ENCODE measurements at regions not wholly inside any gene's neighbourhood (a gene's known extent, or its start where the extent isn't known, plus 50 kb on each side); places are given as distances from the start of the nearest gene placed in this dataset.

- no peak for ATAC-seq
- H3K27ac Mint-ChIP-seq: no peak overlapping the region
- no peaks in the 10 kb centered on the region for H3K36me3 Mint-ChIP-seq
- DNase-seq (ENCODE audit: low spot score in 2 of 2): no peak
- H3K9me3 Mint-ChIP-seq: peaks cover 0 to 8% of the 10 kb centered on the region in 2 donors
Measured at GRCh38 chr5:87868792-87869191, 399.9 kb downstream of the TMEM161B start.

GRCh38 chr5:87867281-87867680 is 401.4 kb downstream of the TMEM161B start:
- no peak for ATAC-seq
- DNase-seq (ENCODE audit: low spot score in 2 of 2): no peak
- Mint-ChIP-seq H3K9me3 (peaks cover 4 to 16% of the 10 kb centered on the region in 2 donors), H3K27ac (no peak overlapping the region), H3K36me3 (no peaks in the 10 kb centered on the region)

GRCh38 chr5:87853541-87853940 is 415.1 kb downstream of the TMEM161B start:
- DNase-seq (ENCODE audit: low spot score in 2 of 2) (no peak), ATAC-seq (no peak)
- Mint-ChIP-seq H3K27ac (no peak overlapping the region), H3K36me3 (no peaks in the 10 kb centered on the region), H3K9me3 (peaks cover 4 to 5% of the 10 kb centered on the region in 2 donors)

- H3K36me3 Mint-ChIP-seq: no peaks in the 10 kb centered on the region
- DNase-seq (ENCODE audit: low spot score in 2 of 2): no peak
- no peak for ATAC-seq
- no peak overlapping the region for H3K27ac Mint-ChIP-seq
- H3K9me3 Mint-ChIP-seq: peaks cover under 1 to 2% of the 10 kb centered on the region in 2 donors
Measured at GRCh38 chr5:87851603-87852002, 417.0 kb downstream of the TMEM161B start.

GRCh38 chr5:87850843-87851242 is 417.8 kb downstream of the TMEM161B start:
- no peak for ATAC-seq
- no peak overlapping the region for H3K27ac Mint-ChIP-seq
- DNase-seq (ENCODE audit: low spot score in 2 of 2): no peak
- no peaks in the 10 kb centered on the region for H3K9me3 Mint-ChIP-seq
- H3K36me3 Mint-ChIP-seq: no peaks in the 10 kb centered on the region

GRCh38 chr5:87845734-87846133 is 422.9 kb downstream of the TMEM161B start:
- H3K9me3 Mint-ChIP-seq: no peaks in the 10 kb centered on the region
- H3K27ac Mint-ChIP-seq: no peak overlapping the region
- H3K36me3 Mint-ChIP-seq: no peaks in the 10 kb centered on the region
- DNase-seq (ENCODE audit: low spot score in 2 of 2) (no peak), ATAC-seq (no peak)

GRCh38 chr5:87844866-87845265 is 423.8 kb downstream of the TMEM161B start:
- DNase-seq (ENCODE audit: low spot score in 2 of 2): no peak
- Mint-ChIP-seq H3K27ac (no peak overlapping the region), H3K36me3 (peaks cover 0 to 8% of the 10 kb centered on the region in 2 donors), H3K9me3 (peaks cover 4 to 8% of the 10 kb centered on the region in 2 donors)
- ATAC-seq: no peak

GRCh38 chr5:87844449-87844848 is 424.2 kb downstream of the TMEM161B start:
- ATAC-seq (no peak), DNase-seq (ENCODE audit: low spot score in 2 of 2) (no peak)
- no peak overlapping the region for H3K27ac Mint-ChIP-seq
- H3K9me3 Mint-ChIP-seq: peaks cover 7 to 10% of the 10 kb centered on the region in 2 donors
- peaks cover 0 to 10% of the 10 kb centered on the region in 2 donors for H3K36me3 Mint-ChIP-seq

GRCh38 chr5:87836696-87837095 is 424.0 kb upstream of the CCNH start:
- no peak for ATAC-seq
- Mint-ChIP-seq H3K9me3 (peaks cover 27 to 35% of the 10 kb centered on the region in 2 donors), H3K27ac (no peak overlapping the region), H3K36me3 (peaks cover 0 to 22% of the 10 kb centered on the region in 2 donors)
- no peak for DNase-seq (ENCODE audit: low spot score in 2 of 2)

- ATAC-seq: no peak
- peaks cover 20 to 31% of the 10 kb centered on the region in 2 donors for H3K9me3 Mint-ChIP-seq
Measured at GRCh38 chr5:87831499-87831898, 418.8 kb upstream of the CCNH start.

GRCh38 chr5:87829217-87829551 is 416.5 kb upstream of the CCNH start:
- DNase-seq (ENCODE audit: low spot score in 2 of 2): no peak
- peaks cover 12 to 26% of the 10 kb centered on the region in 2 donors for H3K9me3 Mint-ChIP-seq
- H3K36me3 Mint-ChIP-seq: peaks cover 0 to 12% of the 10 kb centered on the region in 2 donors
- no peak overlapping the region for H3K27ac Mint-ChIP-seq
- ATAC-seq: no peak

More at GRCh38 chr5:87831499-87831898, 418.8 kb upstream of the CCNH start:
- no peak overlapping the region for H3K27ac Mint-ChIP-seq
- peaks cover 0 to 12% of the 10 kb centered on the region in 2 donors for H3K36me3 Mint-ChIP-seq
- DNase-seq (ENCODE audit: low spot score in 2 of 2): no peak

- H3K9me3 Mint-ChIP-seq: peaks cover 12 to 26% of the 10 kb centered on the region in 2 donors
Measured at GRCh38 chr5:87828545-87829216, 416.0 kb upstream of the CCNH start.

GRCh38 chr5:87827539-87827938 is 414.8 kb upstream of the CCNH start:
- ATAC-seq: no peak
- peaks cover 5 to 19% of the 10 kb centered on the region in 2 donors for H3K9me3 Mint-ChIP-seq
- no peak overlapping the region for H3K27ac Mint-ChIP-seq
- DNase-seq (ENCODE audit: low spot score in 2 of 2): no peak
- peaks cover 0 to 4% of the 10 kb centered on the region in 2 donors for H3K36me3 Mint-ChIP-seq

More at GRCh38 chr5:87828545-87829216, 416.0 kb upstream of the CCNH start:
- DNase-seq (ENCODE audit: low spot score in 2 of 2) (no peak), ATAC-seq (no peak)
- Mint-ChIP-seq H3K36me3 (peaks cover 0 to 12% of the 10 kb centered on the region in 2 donors), H3K27ac (no peak overlapping the region)

- no peak for ATAC-seq
- Mint-ChIP-seq H3K9me3 (peaks cover 5 to 13% of the 10 kb centered on the region in 2 donors), H3K27ac (no peak overlapping the region), H3K36me3 (no peaks in the 10 kb centered on the region)
- DNase-seq (ENCODE audit: low spot score in 2 of 2): no peak
Measured at GRCh38 chr5:87826507-87826906, 413.8 kb upstream of the CCNH start.

- H3K27ac Mint-ChIP-seq: no peak overlapping the region
- no peaks in the 10 kb centered on the region for H3K36me3 Mint-ChIP-seq
- peaks cover 5 to 10% of the 10 kb centered on the region in 2 donors for H3K9me3 Mint-ChIP-seq
- DNase-seq (ENCODE audit: low spot score in 2 of 2) (no peak), ATAC-seq (no peak)
Measured at GRCh38 chr5:87825583-87825982, 412.9 kb upstream of the CCNH start.

GRCh38 chr5:87807783-87808182 is 395.1 kb upstream of the CCNH start:
- DNase-seq (ENCODE audit: low spot score in 2 of 2): no peak
- Mint-ChIP-seq H3K27ac (no peak overlapping the region), H3K9me3 (peaks cover 0 to 4% of the 10 kb centered on the region in 2 donors), H3K36me3 (peaks cover 0 to 4% of the 10 kb centered on the region in 2 donors)
- ATAC-seq: no peak

- peaks cover 0 to 4% of the 10 kb centered on the region in 2 donors for H3K36me3 Mint-ChIP-seq
- ATAC-seq: no peak
- H3K9me3 Mint-ChIP-seq: peaks cover 0 to 4% of the 10 kb centered on the region in 2 donors
Measured at GRCh38 chr5:87803352-87803751, 390.6 kb upstream of the CCNH start.

GRCh38 chr5:87791869-87792268 is 379.1 kb upstream of the CCNH start:
- ATAC-seq: no peak
- Mint-ChIP-seq H3K36me3 (no peaks in the 10 kb centered on the region), H3K9me3 (no peaks in the 10 kb centered on the region), H3K27ac (no peak overlapping the region)
- DNase-seq (ENCODE audit: low spot score in 2 of 2): no peak

More at GRCh38 chr5:87803352-87803751, 390.6 kb upstream of the CCNH start:
- H3K27ac Mint-ChIP-seq: no peak overlapping the region
- no peak for DNase-seq (ENCODE audit: low spot score in 2 of 2)

Data from activated naive CD4-positive, alpha-beta T cell treated with anti-CD3 and anti-CD28 coated beads, Interleukin-2, amount 50 U/mL, for 72 hours (primary cell).